Kidney (tissue), 13 donors: ENCODE measurements at regions not wholly inside any gene's neighbourhood (a gene's known extent, or its start where the extent isn't known, plus 50 kb on each side); places are given as distances from the start of the nearest gene placed in this dataset.

ENCODE experiments used
- DNase-seq, 5 donors: peaks; one replicate each; pipeline ENCODE4 v3.0.0-alpha.2; 2013 to 2020
- FAIRE-seq: peaks from 2 replicates; lab custom pipeline; 2012; peaks lifted over from hg19 to GRCh38; lab: Jason Lieb, UNC
- H3K27ac ChIP-seq, 2 donors: one replicate each; pipeline ENCODE4 v1.7.0; 2013; ENCODE audit warnings: low read depth in 2 of 2, low read length in 2 of 2, inconsistent platforms in 1 of 2
- H3K27me3 ChIP-seq: one replicate; pipeline ENCODE4 v1.7.1; 2013; ENCODE audit warnings: low read length, inconsistent platforms; ENCODE audit not compliant: control insufficient read depth, insufficient read depth
- H3K36me3 ChIP-seq, 3 donors: one replicate each; pipeline versions ENCODE4 v1.7.0 to v1.7.1; 2013; ENCODE audit warnings: low read length in 3 of 3, control low read depth in 1 of 3, inconsistent platforms in 1 of 3; ENCODE audit not compliant: insufficient read depth in 3 of 3, control insufficient read depth in 2 of 3
- H3K4me1 ChIP-seq, 3 donors: one replicate each; pipeline versions ENCODE4 v1.7.0 to v1.7.1; 2013; ENCODE audit warnings: low read length in 3 of 3, inconsistent platforms in 1 of 3, low read depth in 1 of 3; ENCODE audit not compliant: control insufficient read depth in 2 of 3, insufficient read depth in 2 of 3
- H3K4me3 ChIP-seq, 3 donors: one replicate each; pipeline versions ENCODE4 v1.7.0 to v1.8.1; 2013; ENCODE audit warnings: low read length in 3 of 3, control low read depth in 1 of 3, inconsistent platforms in 1 of 3
- H3K9ac ChIP-seq, 3 donors: one replicate each; pipeline versions ENCODE4 v1.7.0 to v1.7.1; 2013; ENCODE audit warnings: low read length in 3 of 3, control low read depth in 1 of 3, inconsistent platforms in 1 of 3
- H3K9me3 ChIP-seq, 3 donors: one replicate each; pipeline versions ENCODE4 v1.7.0 to v1.7.1; 2013; ENCODE audit warnings: low read length in 3 of 3, control low read depth in 1 of 3, inconsistent platforms in 1 of 3; ENCODE audit not compliant: control insufficient read depth in 2 of 3, insufficient read depth in 1 of 3
- intact Hi-C: fragments of 100-400 bp; cut with DNase I; formaldehyde crosslinking; loops from one replicate; pipeline ENCODE4 v1.11.1; 2022
- TF ChIP-seq, protein P1 (sequence below): IDR thresholded peaks from 3 replicates; pipeline ENCODE4 v1.5.1; 2012; ENCODE audit warnings: mild to moderate bottlenecking, moderate library complexity, borderline replicate concordance; ENCODE audit not compliant: insufficient read depth; ENCODE audit errors: extremely low read depth
- donor health status: control.
- donor health status: control.
- donor health status: control.
- donor health status: control.
- donor health status: control.
- donor health status: DM: yes; HTN: yes; CAD: no.
- donor health status: Normal renal cell carcinoma (clear cell type).

DNA sequence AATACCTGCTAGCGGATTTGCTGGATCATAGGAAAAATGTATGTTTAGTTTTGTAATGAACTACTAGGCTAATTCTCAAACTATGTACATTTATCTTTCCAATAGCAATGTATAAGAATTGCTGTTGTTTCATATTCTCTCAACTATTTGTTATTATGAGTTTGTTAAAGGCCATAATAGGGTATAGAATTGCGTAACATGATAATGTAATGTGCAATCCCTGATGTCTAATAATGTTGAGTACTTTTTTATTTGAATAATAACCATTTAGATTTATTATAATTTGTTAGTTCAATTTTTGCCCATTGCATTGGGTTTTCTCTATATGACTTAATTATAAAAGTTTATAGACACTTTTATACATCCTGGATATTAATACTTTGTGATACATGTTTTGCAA lies 801.6 kb downstream of the LUZP2 start:
- Histone ChIP-seq H3K9ac (no peak overlapping the region), H3K4me1 (no peaks in the 10 kb centered on the region), H3K27me3 (no peaks in the 10 kb centered on the region), H3K9me3 (no peaks in the 10 kb centered on the region), H3K36me3 (no peaks in the 10 kb centered on the region), H3K4me3 (no peak overlapping the region), H3K27ac (no peak overlapping the region)
- FAIRE-seq (no peak), DNase-seq (no peak)
- TF ChIP-seq, protein P1, sequence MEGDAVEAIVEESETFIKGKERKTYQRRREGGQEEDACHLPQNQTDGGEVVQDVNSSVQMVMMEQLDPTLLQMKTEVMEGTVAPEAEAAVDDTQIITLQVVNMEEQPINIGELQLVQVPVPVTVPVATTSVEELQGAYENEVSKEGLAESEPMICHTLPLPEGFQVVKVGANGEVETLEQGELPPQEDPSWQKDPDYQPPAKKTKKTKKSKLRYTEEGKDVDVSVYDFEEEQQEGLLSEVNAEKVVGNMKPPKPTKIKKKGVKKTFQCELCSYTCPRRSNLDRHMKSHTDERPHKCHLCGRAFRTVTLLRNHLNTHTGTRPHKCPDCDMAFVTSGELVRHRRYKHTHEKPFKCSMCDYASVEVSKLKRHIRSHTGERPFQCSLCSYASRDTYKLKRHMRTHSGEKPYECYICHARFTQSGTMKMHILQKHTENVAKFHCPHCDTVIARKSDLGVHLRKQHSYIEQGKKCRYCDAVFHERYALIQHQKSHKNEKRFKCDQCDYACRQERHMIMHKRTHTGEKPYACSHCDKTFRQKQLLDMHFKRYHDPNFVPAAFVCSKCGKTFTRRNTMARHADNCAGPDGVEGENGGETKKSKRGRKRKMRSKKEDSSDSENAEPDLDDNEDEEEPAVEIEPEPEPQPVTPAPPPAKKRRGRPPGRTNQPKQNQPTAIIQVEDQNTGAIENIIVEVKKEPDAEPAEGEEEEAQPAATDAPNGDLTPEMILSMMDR = no peak
- intact Hi-C loops = no loop called here

DNA sequence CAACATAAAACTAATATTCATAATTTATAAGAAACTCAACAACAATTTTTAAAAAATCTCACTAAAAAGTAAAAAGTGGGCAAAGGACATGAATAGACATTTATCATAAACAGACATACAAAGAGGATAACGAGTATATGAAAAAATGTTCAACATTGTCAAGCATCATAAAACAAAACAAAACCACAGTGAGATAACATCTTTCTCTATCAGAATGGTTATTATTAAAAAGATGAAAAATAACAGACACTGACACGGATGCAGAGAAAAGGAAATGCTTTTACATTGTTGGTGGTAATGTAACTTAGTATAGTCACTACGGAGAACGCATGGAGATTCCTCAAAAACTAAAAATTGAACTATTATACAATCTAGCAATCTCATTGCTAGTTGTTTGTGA lies 813.0 kb downstream of the LUZP2 start:
- FAIRE-seq (no peak), DNase-seq (no peak)
- Histone ChIP-seq H3K27ac (no peak overlapping the region), H3K9me3 (no peaks in the 10 kb centered on the region), H3K27me3 (no peaks in the 10 kb centered on the region), H3K4me3 (no peak overlapping the region), H3K9ac (no peak overlapping the region), H3K36me3 (no peaks in the 10 kb centered on the region), H3K4me1 (no peaks in the 10 kb centered on the region)
- TF ChIP-seq, protein P1 = no peak
- intact Hi-C loops = no loop called here

DNA sequence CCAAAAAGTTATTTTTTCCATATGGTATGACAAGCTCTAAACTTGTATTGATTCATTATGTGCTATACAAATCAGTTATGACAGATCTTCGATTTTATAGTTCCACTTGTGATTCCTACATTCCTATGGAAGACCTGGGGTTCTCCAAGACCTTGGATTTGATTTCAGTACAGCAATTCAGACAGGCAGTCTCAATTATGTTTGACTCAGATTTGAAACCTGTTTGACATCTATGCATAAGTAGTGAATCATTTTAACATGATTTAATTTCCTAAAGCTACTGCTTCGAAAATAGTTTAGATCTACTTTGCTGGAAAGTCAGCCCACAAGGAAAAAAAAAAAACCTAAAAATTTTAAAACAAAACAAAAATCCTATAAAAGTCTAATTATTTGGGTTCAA lies 820.4 kb downstream of the LUZP2 start:
- FAIRE-seq = no peak

More for the DNA sequence above, 820.4 kb downstream of the LUZP2 start:
- H3K9me3 ChIP-seq = no peaks in the 10 kb centered on the region
- no peaks in the 10 kb centered on the region for H3K36me3 ChIP-seq
- TF ChIP-seq, protein P1 = no peak
- no peaks in the 10 kb centered on the region for H3K4me1 ChIP-seq
- H3K9ac ChIP-seq = no peak overlapping the region
- H3K4me3 ChIP-seq = no peak overlapping the region
- no peak overlapping the region for H3K27ac ChIP-seq
- no peaks in the 10 kb centered on the region for H3K27me3 ChIP-seq
- DNase-seq = no peak
- intact Hi-C loops = no loop called here
